ENCODE measurements at regions not wholly inside any gene's neighbourhood (a gene's known extent, or its start where the extent isn't known, plus 50 kb on each side); places are given as distances from the start of the nearest gene placed in this dataset.

DNA sequence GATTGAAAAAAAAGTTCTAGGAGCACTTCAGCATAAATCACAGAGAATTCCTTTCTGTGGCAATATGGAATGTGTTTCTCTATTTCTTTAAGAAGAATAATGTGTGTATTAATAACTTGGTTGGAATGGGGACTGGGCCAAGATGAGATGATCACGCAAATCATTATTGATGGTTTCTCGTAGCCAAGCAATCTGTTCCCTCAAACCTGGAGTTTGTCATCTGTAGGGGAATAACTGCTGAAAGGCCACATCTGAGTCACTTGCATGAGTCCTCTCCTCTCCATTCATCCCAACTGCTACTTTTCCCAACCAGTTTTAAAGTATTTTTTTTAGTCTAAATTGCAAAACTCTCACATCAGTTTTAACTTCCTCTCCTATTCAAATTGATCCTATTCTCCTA, 480.4 kb downstream of the PLPP3 start:
- TF ChIP-seq, protein P1, sequence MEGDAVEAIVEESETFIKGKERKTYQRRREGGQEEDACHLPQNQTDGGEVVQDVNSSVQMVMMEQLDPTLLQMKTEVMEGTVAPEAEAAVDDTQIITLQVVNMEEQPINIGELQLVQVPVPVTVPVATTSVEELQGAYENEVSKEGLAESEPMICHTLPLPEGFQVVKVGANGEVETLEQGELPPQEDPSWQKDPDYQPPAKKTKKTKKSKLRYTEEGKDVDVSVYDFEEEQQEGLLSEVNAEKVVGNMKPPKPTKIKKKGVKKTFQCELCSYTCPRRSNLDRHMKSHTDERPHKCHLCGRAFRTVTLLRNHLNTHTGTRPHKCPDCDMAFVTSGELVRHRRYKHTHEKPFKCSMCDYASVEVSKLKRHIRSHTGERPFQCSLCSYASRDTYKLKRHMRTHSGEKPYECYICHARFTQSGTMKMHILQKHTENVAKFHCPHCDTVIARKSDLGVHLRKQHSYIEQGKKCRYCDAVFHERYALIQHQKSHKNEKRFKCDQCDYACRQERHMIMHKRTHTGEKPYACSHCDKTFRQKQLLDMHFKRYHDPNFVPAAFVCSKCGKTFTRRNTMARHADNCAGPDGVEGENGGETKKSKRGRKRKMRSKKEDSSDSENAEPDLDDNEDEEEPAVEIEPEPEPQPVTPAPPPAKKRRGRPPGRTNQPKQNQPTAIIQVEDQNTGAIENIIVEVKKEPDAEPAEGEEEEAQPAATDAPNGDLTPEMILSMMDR (conservative IDR thresholded peaks at IDR 0.05; ENCODE audit: low read length) = no peak
- TF ChIP-seq EZH2phosphoT487 (IDR thresholded peaks at IDR 0.05; ENCODE audit: borderline replicate concordance) = no peak

Measured in Loucy (cell line).